ENCODE measurements at regions not wholly inside any gene's neighbourhood (a gene's known extent, or its start where the extent isn't known, plus 50 kb on each side); places are given as distances from the start of the nearest gene placed in this dataset.

GRCh38 chr15:69858456-69858855 lies 239.3 kb downstream of the TLE3 start:
- WGBS, 2 donors = 86 to 91% methylated on average over 5 of the region's 5 CpGs
- no peak overlapping the region for H3K27ac ChIP-seq
- no peaks in the 10 kb centered on the region for H3K27me3 ChIP-seq
- TF ChIP-seq POLR2A (IDR thresholded peaks at IDR 0.05) (no peak), POLR2AphosphoS5 (IDR thresholded peaks at IDR 0.05) (no peak), EP300 (IDR thresholded peaks at IDR 0.05) (no peak)
- TF ChIP-seq, protein P1, sequence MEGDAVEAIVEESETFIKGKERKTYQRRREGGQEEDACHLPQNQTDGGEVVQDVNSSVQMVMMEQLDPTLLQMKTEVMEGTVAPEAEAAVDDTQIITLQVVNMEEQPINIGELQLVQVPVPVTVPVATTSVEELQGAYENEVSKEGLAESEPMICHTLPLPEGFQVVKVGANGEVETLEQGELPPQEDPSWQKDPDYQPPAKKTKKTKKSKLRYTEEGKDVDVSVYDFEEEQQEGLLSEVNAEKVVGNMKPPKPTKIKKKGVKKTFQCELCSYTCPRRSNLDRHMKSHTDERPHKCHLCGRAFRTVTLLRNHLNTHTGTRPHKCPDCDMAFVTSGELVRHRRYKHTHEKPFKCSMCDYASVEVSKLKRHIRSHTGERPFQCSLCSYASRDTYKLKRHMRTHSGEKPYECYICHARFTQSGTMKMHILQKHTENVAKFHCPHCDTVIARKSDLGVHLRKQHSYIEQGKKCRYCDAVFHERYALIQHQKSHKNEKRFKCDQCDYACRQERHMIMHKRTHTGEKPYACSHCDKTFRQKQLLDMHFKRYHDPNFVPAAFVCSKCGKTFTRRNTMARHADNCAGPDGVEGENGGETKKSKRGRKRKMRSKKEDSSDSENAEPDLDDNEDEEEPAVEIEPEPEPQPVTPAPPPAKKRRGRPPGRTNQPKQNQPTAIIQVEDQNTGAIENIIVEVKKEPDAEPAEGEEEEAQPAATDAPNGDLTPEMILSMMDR (IDR thresholded peaks at IDR 0.05) = no peak
- H3K4me1 ChIP-seq = peaks cover 0 to 6% (median 0%) of the 10 kb centered on the region in 4 donors
- no peaks in the 10 kb centered on the region for H3K36me3 ChIP-seq
- intact Hi-C loops (cut with DNase I) = no loop called here
- no peaks in the 10 kb centered on the region for H3K9me3 ChIP-seq
- H3K4me3 ChIP-seq = no peak overlapping the region
- no peak for DNase-seq

DNA sequence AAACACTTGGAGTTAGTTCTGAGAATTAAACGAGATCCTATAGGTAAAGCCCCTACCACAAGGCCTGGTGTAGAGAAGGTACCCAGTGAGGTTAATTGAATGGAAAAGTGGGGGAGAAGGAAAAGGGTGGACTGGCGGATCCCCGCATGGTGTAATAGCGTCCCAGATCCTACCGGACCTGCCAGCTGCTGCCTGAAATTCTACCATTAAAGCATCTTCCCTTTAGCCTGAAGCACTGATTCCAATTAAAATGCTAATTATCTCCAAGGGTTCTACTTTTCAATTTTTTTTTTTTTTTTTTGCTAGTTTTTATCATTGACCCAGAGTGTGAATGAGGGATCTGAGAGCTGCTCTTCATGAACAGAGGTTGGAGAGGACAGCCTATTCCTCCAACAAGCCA lies 237.9 kb downstream of the TLE3 start:
- Histone ChIP-seq H3K9me3 (no peaks in the 10 kb centered on the region), H3K36me3 (no peaks in the 10 kb centered on the region), H3K27ac (no peak overlapping the region), H3K4me3 (no peak overlapping the region), H3K4me1 (peaks cover 0 to under 1% (median 0%) of the 10 kb centered on the region in 4 donors), H3K27me3 (no peaks in the 10 kb centered on the region)
- no peak for DNase-seq
- TF ChIP-seq, protein P1 (IDR thresholded peaks at IDR 0.05) = no peak
- TF ChIP-seq POLR2AphosphoS5 (IDR thresholded peaks at IDR 0.05) (no peak), POLR2A (IDR thresholded peaks at IDR 0.05) (no peak), EP300 (IDR thresholded peaks at IDR 0.05) (no peak)
- intact Hi-C loops (cut with DNase I) = no loop called here
- WGBS, 2 donors = 95 to 96% methylated on average over 5 of the region's 5 CpGs

DNA sequence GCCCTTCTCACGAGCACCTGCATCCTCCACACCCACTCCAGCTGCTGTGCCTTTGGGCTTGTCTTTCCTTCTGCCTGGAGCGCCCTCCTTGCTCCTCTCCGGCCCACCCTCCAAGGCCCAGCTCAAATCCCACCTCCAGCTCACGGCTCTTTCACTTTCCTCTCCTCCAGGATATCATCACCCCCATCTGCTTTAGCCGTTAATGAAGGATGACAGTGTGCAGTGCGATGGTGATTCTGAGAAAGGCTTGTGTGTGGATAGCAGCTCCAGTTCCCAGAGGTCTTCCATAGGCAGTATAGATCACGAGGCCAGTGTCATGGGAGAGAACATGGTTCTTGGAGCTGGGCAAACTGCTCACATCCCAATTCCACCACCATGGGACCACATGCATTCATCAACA lies 237.4 kb downstream of the TLE3 start:
- WGBS, 2 donors = 93% methylated on average over 7 of the region's 7 CpGs
- intact Hi-C loops (cut with DNase I) = no loop called here
- Histone ChIP-seq H3K27ac (no peak overlapping the region), H3K36me3 (no peaks in the 10 kb centered on the region), H3K4me1 (no peaks in the 10 kb centered on the region), H3K27me3 (no peaks in the 10 kb centered on the region), H3K9me3 (no peaks in the 10 kb centered on the region), H3K4me3 (no peak overlapping the region)
- no peak for DNase-seq
- TF ChIP-seq POLR2A (IDR thresholded peaks at IDR 0.05) = no peak
- TF ChIP-seq EP300 (IDR thresholded peaks at IDR 0.05) = no peak
- TF ChIP-seq, protein P1 (IDR thresholded peaks at IDR 0.05) = no peak
- TF ChIP-seq POLR2AphosphoS5 (IDR thresholded peaks at IDR 0.05) = no peak

DNA sequence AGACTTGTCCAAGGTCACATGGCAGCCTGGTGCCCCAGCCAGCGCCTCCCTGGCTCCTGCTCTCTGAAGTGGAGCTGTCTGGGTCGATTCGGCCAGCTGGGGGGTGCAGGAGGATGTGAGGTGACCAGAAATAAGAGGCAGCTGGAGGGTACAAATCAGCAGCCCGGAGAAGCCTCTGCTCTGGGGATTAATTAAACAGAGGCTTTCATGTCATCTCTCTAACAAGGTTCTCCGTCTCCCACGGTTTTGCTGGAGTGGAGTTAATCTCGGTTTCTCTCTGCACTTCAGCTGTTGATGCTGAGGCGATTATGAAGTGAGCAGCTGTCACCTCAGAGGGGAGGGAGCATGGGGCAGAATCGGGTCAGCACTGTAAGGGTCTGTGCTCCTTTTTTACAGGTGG lies 236.8 kb downstream of the TLE3 start:
- Histone ChIP-seq H3K9me3 (no peaks in the 10 kb centered on the region), H3K27me3 (no peaks in the 10 kb centered on the region), H3K36me3 (no peaks in the 10 kb centered on the region), H3K4me3 (no peak overlapping the region), H3K27ac (no peak overlapping the region), H3K4me1 (no peaks in the 10 kb centered on the region)
- no peak for DNase-seq
- intact Hi-C loops (cut with DNase I) = no loop called here
- WGBS, 2 donors = 82 to 86% methylated on average over 9 of the region's 9 CpGs
- no peak for TF ChIP-seq POLR2A (IDR thresholded peaks at IDR 0.05)
- no peak for TF ChIP-seq POLR2AphosphoS5 (IDR thresholded peaks at IDR 0.05)
- TF ChIP-seq, protein P1 (IDR thresholded peaks at IDR 0.05) = no peak
- TF ChIP-seq EP300 (IDR thresholded peaks at IDR 0.05) = no peak

Measured in sigmoid colon (tissue), 6 donors.